ENCODE measurements at regions not wholly inside any gene's neighbourhood (a gene's known extent, or its start where the extent isn't known, plus 50 kb on each side); places are given as distances from the start of the nearest gene placed in this dataset.

DNA sequence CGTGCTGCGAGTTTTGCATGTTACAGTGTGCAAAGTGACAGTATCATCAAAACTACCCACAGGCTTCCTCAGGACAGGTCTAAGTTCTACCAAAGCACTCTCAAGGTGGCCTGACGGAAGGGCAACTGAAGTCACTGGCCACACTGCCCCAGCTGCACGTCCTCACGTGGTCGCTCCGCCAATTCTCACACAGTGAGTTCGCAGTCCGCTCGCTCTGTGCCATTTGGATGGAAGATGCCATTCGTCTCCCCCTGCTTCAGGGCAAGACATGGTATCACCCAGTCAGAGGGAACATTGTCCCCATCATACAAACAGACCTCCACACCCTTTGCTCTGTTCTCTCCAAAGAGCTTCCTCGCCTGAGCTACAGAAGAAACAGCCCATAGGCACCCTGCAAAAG is 109.6 kb upstream of the COBL start:
- no peak for TF ChIP-seq POLR2A (IDR thresholded peaks at IDR 0.05)
- TF ChIP-seq, protein P1, sequence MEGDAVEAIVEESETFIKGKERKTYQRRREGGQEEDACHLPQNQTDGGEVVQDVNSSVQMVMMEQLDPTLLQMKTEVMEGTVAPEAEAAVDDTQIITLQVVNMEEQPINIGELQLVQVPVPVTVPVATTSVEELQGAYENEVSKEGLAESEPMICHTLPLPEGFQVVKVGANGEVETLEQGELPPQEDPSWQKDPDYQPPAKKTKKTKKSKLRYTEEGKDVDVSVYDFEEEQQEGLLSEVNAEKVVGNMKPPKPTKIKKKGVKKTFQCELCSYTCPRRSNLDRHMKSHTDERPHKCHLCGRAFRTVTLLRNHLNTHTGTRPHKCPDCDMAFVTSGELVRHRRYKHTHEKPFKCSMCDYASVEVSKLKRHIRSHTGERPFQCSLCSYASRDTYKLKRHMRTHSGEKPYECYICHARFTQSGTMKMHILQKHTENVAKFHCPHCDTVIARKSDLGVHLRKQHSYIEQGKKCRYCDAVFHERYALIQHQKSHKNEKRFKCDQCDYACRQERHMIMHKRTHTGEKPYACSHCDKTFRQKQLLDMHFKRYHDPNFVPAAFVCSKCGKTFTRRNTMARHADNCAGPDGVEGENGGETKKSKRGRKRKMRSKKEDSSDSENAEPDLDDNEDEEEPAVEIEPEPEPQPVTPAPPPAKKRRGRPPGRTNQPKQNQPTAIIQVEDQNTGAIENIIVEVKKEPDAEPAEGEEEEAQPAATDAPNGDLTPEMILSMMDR (IDR thresholded peaks at IDR 0.05): no peak

Data from body of pancreas (tissue), 4 donors.